Osteoblast (primary cell): ENCODE measurements at regions not wholly inside any gene's neighbourhood (a gene's known extent, or its start where the extent isn't known, plus 50 kb on each side); places are given as distances from the start of the nearest gene placed in this dataset.

Source experiments
- DNase-seq: peaks from one replicate; pipeline ENCODE4 v3.0.0; 2011; ENCODE audit warnings: low spot score, mixed read lengths; ENCODE audit not compliant: insufficient read length; ENCODE audit errors: missing footprints
- H2AFZ ChIP-seq: 2 replicates; pipeline ENCODE4 v1.6.0; 2011; ENCODE audit warnings: mild to moderate bottlenecking, low read length
- H3K27ac ChIP-seq: 2 replicates; pipeline ENCODE4 v1.5.1; 2011; ENCODE audit warnings: mild to moderate bottlenecking, low read depth, low read length, moderate library complexity
- H3K27me3 ChIP-seq: 2 replicates; pipeline ENCODE4 v1.6.0; 2012; ENCODE audit warnings: mild to moderate bottlenecking, control low read depth, inconsistent platforms, low read length, moderate library complexity; ENCODE audit not compliant: insufficient read depth
- H3K36me3 ChIP-seq: 2 replicates; pipeline ENCODE4 v1.5.1; 2011; ENCODE audit warnings: mild to moderate bottlenecking, low read length, control low read depth, moderate library complexity; ENCODE audit not compliant: insufficient read depth
- H3K4me1 ChIP-seq: 2 replicates; pipeline ENCODE4 v1.5.1; 2011; ENCODE audit warnings: mild to moderate bottlenecking, low read length, control low read depth, moderate library complexity; ENCODE audit not compliant: insufficient read depth
- H3K4me2 ChIP-seq: 2 replicates; pipeline ENCODE4 v1.6.0; 2011; ENCODE audit warnings: mild to moderate bottlenecking, low read length; ENCODE audit not compliant: insufficient read depth
- H3K4me3 ChIP-seq: fragments of 200-600 bp; sonication (generic); 3 replicates; pipeline ENCODE4 v1.5.1; 2012; ENCODE audit warnings: mild to moderate bottlenecking, low read length, inconsistent platforms; ENCODE audit not compliant: insufficient read depth
- H3K79me2 ChIP-seq: 2 replicates; pipeline ENCODE4 v1.6.0; 2012; ENCODE audit warnings: mild to moderate bottlenecking, low read length, control low read depth, inconsistent platforms; ENCODE audit not compliant: insufficient read depth
- H3K9me3 ChIP-seq: 2 replicates; pipeline ENCODE4 v1.5.1; 2011; ENCODE audit warnings: low read depth, low read length, control low read depth
- H4K20me1 ChIP-seq: 2 replicates; pipeline ENCODE4 v1.6.0; 2012; ENCODE audit warnings: mild to moderate bottlenecking, low read length, control low read depth; ENCODE audit not compliant: insufficient read depth
- TF ChIP-seq, protein P1 (sequence below): IDR thresholded peaks from 2 replicates; pipeline ENCODE4 v1.5.1; 2011; ENCODE audit warnings: mild to moderate bottlenecking, low read depth, low read length, moderate library complexity; ENCODE audit errors: extremely low read depth

- Histone ChIP-seq H3K27ac (no peak overlapping the region), H3K4me3 (no peak overlapping the region), H3K4me1 (no peaks in the 10 kb centered on the region), H3K9me3 (peaks cover 2% of the 10 kb centered on the region), H3K27me3 (no peaks in the 10 kb centered on the region), H3K36me3 (no peaks in the 10 kb centered on the region), H4K20me1 (no peaks in the 10 kb centered on the region), H3K79me2 (no peaks in the 10 kb centered on the region), H2AFZ (no peak overlapping the region), H3K4me2 (no peak overlapping the region)
- TF ChIP-seq, protein P1, sequence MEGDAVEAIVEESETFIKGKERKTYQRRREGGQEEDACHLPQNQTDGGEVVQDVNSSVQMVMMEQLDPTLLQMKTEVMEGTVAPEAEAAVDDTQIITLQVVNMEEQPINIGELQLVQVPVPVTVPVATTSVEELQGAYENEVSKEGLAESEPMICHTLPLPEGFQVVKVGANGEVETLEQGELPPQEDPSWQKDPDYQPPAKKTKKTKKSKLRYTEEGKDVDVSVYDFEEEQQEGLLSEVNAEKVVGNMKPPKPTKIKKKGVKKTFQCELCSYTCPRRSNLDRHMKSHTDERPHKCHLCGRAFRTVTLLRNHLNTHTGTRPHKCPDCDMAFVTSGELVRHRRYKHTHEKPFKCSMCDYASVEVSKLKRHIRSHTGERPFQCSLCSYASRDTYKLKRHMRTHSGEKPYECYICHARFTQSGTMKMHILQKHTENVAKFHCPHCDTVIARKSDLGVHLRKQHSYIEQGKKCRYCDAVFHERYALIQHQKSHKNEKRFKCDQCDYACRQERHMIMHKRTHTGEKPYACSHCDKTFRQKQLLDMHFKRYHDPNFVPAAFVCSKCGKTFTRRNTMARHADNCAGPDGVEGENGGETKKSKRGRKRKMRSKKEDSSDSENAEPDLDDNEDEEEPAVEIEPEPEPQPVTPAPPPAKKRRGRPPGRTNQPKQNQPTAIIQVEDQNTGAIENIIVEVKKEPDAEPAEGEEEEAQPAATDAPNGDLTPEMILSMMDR = no peak
- DNase-seq = no peak
Observed at GRCh38 chr14:97891515-97891914, 1094.3 kb downstream of the VRK1 start.

GRCh38 chr14:97894552-97894951, 1097.4 kb downstream of the VRK1 start:
- H3K27ac ChIP-seq = no peak overlapping the region
- no peaks in the 10 kb centered on the region for H4K20me1 ChIP-seq
- H3K79me2 ChIP-seq = no peaks in the 10 kb centered on the region
- TF ChIP-seq, protein P1 = no peak
- no peak overlapping the region for H3K4me2 ChIP-seq
- no peak for DNase-seq
- H3K4me1 ChIP-seq = no peaks in the 10 kb centered on the region
- H3K27me3 ChIP-seq = no peaks in the 10 kb centered on the region
- H2AFZ ChIP-seq = no peak overlapping the region
- H3K36me3 ChIP-seq = no peaks in the 10 kb centered on the region
- no peak overlapping the region for H3K4me3 ChIP-seq
- peaks cover 2% of the 10 kb centered on the region for H3K9me3 ChIP-seq

GRCh38 chr14:97900196-97900854, 1103.1 kb downstream of the VRK1 start:
- Histone ChIP-seq H3K4me3 (no peak overlapping the region), H3K27me3 (no peaks in the 10 kb centered on the region), H3K79me2 (no peaks in the 10 kb centered on the region), H3K27ac (no peak overlapping the region), H3K36me3 (no peaks in the 10 kb centered on the region), H2AFZ (no peak overlapping the region), H4K20me1 (no peaks in the 10 kb centered on the region), H3K4me2 (no peak overlapping the region), H3K4me1 (no peaks in the 10 kb centered on the region), H3K9me3 (no peaks in the 10 kb centered on the region)
- no peak for DNase-seq
- TF ChIP-seq, protein P1 = no peak

DNA sequence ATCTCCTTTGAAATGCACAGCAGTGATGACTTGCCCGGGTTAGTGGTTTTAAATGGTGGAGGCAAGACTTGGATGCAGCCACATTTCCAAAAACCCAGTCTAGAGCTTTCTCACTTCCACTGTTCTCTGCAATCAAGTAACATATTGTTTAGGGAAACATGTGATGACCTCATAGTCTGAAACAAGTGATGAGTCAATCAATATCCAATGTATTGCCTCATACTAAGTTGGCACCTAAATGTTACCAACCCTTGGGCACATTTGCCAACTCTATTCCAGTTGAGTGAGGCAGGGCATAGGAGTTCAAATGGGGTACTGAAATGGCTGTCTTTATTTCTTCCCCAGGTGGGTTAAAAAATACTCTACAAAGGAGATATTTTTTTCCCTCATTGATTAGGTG, 1105.4 kb downstream of the VRK1 start:
- Histone ChIP-seq H3K36me3 (no peaks in the 10 kb centered on the region), H4K20me1 (no peaks in the 10 kb centered on the region), H3K4me1 (no peaks in the 10 kb centered on the region), H3K27me3 (no peaks in the 10 kb centered on the region), H3K4me2 (no peak overlapping the region), H2AFZ (no peak overlapping the region), H3K27ac (no peak overlapping the region), H3K4me3 (no peak overlapping the region), H3K79me2 (no peaks in the 10 kb centered on the region), H3K9me3 (no peaks in the 10 kb centered on the region)
- no peak for DNase-seq
- TF ChIP-seq, protein P1 = no peak
